Activated CD4-positive, CD25-positive, alpha-beta regulatory T cell (primary cell): ENCODE measurements at regions not wholly inside any gene's neighbourhood (a gene's known extent, or its start where the extent isn't known, plus 50 kb on each side); places are given as distances from the start of the nearest gene placed in this dataset.
"Not testable (repeated sequence)": the region's sequence is repeated elsewhere in the genome, so short reads cannot be mapped to it uniquely, and the experiment has no call there.

Experiments used
- DNase-seq, 4 experiments: peaks; one replicate each; lab custom pipeline; 2025; lab: John Stamatoyannopoulos, UW

GRCh38 chr3:153551536-153552285 lies 389.7 kb downstream of the RAP2B start:
- DNase-seq, result no peak

- no peak for DNase-seq
Measured at GRCh38 chr3:153552887-153553604, 391.0 kb downstream of the RAP2B start.

DNA sequence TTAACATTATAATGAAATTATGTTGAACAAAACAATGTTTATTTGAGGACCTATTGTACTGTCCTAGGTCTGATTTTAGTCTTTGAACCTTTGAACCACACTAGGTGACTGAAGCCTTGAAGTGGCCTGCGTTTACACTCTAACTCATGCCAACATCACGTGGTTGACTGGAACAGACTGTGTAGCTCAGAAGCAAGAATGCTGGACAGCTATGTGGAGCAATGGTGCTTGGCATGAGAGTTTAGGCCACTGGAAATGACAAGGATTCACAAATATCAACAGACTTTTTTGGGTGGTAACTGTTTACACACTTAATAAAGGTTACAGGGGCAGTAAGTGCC lies 391.5 kb downstream of the RAP2B start:
- no peak for DNase-seq

DNA sequence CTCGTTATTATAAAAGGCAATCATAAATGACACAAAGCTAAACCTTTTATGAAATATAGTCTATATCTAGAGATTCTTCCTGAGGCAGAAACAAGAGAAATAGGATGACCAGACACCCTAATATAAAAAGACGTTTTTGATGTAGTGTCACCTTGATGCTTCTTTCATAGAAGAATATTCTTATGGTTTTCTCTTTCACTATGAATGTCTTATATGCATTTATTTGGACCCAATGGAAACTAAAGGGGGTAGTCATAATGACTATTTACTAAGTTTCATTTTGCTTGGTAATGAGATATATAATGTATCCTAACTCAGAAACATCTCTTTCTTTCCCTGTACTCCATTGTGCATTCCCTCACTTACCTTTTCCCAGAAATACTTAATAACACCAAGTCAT lies 393.9 kb downstream of the RAP2B start:
- no peak for DNase-seq

GRCh38 chr3:153559366-153559765 lies 397.3 kb downstream of the RAP2B start:
- not testable (repeated sequence) for DNase-seq

GRCh38 chr3:153567011-153567410 lies 405.0 kb downstream of the RAP2B start:
- no peak for DNase-seq

DNA sequence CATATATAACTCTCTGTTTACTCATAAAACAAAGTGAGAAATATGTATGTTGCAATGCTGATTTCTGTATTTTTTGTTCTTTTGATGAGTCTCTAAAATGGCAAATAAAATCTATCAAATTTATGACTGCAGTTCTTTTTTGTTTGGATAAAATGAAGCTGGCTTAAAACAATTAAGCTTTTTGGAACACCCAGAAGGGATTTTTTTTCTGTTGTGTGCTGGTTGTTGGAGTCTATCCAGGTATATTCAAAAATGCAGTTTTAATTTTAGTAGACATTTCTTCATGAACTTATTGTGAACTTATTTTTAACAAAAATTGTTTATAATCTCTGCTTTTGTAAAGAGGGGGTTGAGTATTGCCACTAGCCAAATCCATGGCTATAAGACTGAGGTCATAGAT lies 405.5 kb downstream of the RAP2B start:
- DNase-seq, result no peak

DNA sequence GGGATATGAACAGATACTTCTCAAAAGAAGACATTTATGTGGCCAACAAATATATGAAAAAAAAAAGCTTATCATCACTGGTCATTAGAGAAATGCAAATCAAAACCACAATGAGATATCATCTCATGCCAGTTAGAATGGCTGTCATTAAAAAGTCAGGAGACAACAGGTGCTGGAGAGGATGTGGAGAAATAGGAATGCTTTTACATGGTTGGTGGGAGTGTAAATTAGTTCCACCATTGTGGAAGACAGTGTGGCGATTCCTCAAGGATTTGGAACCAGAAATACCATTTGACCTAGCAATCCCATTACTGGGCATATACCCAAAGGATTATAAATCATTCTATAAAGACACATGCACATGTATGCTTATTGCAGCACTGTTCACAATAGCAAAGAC lies 408.5 kb downstream of the RAP2B start:
- DNase-seq, result not testable (repeated sequence)

DNA sequence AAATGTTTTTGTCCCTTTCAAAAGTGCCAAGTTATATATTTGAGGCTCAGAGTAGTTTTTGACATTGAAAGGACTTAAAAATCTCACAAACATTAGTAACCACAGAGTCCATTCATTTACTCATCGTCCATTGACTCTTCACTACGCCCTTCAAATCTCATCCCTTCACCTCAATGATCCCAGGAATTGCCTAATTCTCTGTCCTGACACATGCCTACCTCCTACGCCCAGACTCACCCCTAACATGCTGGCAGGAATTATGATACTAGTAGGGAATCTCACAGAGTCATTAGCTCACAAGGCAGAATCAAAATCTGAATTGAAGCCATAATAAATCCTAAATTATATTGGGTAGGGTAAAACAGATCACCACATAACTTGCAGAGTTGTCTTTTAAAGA lies 410.1 kb downstream of the RAP2B start:
- no peak for DNase-seq

GRCh38 chr3:153572654-153573053 lies 410.6 kb downstream of the RAP2B start:
- no peak for DNase-seq

DNA sequence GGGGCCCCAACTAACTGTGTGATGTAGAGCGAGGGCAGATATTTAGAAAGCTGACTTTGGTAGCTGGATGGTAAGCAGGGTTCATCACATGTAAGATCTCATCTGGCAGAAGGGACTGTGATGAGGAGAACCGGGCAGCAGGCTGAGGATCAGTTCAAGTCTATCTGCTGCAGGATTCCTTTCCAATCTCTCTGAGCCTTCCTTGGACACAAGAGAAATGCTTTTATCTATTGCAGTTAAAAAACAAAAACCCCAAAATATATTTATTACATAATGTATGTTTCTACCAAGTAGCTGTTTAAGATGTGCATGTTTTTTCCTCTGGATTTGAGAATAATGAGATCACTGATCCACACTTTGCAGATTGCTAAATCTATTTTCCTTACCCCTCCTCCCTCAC lies 411.5 kb downstream of the RAP2B start:
- DNase-seq, result no peak

- no peak for DNase-seq
Measured at GRCh38 chr3:153574445-153574844, 412.4 kb downstream of the RAP2B start.

DNA sequence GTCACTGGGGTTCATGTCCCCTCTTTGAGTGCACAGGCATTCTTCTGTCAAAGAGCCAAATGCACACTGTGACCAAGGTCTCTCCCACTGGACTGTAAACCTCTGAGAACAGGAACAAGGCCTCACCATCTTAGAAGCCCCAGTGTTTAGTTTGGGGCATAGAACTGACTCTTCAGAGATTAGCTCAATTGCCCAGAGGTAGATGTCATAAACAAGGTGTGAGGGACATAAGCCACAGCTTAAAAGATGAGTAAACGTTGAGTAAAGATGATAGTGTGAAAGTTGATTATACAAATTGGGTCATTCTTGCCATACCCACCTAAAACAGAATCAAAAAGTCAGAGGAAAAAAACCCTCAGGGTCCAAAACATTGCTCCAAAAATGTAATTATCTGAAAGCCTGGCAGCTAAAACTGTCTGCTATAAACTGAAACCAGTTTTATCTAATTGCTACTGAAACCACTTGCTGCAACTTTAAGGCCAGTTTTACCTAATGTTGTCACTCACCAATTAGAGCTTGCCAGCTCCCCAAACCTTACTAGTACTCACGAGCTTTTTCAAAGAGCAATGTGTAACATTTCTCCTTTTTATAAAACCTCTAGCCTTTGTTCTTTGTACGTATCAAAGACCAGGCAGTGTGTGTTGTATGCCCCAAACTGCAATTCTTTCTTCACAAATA lies 415.2 kb downstream of the RAP2B start:
- DNase-seq, result no peak

GRCh38 chr3:153578046-153578445 lies 416.0 kb downstream of the RAP2B start:
- DNase-seq, result no peak

DNA sequence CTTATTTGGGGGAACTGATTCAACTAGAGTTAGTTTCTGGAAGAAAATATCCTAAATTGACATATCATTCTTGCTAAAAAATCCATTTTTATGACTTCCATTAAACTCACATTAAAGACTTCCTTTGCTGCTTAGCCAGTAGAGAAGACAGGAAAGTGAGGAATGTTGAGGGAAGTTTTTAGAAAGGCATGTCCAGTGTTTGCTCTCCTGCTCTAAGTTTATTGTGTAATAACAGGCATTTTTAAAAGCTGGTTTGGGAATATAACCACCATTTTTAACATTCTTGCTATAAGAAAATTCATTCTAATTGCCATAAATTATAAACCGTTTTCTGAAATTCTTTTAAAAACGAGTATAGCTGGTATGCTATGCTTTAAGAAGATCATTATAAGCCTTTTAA lies 428.0 kb downstream of the RAP2B start:
- DNase-seq, result no peak

DNA sequence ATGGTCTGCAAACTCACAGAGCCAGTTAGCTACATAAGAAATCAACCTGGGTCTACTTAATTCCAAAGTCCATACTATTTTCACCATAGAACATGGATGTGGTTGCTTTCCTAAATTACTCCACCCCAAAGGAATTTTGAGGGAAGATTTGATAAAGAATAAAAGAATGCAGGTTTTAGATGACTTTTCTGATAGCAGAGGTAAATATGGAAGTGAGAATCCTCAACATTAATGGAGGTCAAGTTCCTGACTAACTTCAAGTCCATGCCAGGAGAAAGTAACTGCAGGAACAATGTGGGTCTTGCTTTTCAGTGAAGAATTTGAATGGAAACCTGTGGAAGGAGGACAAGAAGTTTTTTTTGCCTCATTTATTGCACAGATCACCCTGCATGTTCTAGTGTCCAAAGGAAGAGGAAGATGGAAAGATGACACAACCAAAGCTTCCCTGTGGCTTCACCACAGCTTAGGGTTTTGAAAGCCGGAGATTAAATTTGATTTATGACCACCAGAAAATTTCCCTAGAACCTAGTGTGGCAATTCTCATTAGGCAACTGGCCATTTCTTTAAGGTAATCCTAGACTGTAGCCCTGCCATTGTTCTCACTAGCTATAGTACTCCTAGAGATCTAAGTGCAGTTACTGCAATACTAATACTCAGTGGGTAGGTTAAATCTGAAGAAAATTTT lies 429.7 kb downstream of the RAP2B start:
- DNase-seq, result no peak

DNA sequence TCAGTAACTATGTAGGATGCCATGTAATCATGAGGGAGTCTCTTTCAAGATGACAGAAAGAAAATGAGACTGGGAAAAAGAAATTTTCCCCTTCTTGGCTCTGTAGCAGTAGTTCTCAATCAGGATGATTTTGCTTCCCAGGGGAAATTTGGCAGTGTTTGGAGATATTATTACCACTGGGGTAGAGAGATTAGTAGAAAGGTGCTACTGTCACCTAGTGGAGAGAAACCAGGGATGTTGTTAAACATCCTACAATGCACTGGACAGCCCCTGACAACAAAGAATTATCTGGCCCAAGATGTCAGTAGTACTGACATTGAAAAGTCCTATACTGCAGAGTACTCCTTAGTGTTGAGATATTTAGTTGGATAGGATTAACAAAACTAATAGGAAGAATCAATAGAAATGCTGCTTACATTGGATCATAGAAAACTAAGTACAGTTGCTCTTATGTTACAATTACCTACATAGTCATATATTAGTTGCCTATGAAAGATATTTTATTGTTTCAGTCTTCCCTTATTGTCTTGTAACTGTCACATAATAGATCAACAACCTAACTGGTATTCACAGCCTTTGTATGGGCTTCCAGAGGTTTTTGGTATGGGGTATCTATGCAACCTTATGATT lies 433.3 kb downstream of the RAP2B start:
- DNase-seq, result no peak

GRCh38 chr3:153596401-153596800 lies 434.4 kb downstream of the RAP2B start:
- DNase-seq, result no peak

GRCh38 chr3:153599685-153600084 lies 437.7 kb downstream of the RAP2B start:
- DNase-seq, result no peak

GRCh38 chr3:153600896-153601295 lies 438.9 kb downstream of the RAP2B start:
- no peak for DNase-seq

- DNase-seq, result no peak
Measured at GRCh38 chr3:153601374-153601853, 439.4 kb downstream of the RAP2B start.

GRCh38 chr3:153602801-153603200 lies 440.8 kb downstream of the RAP2B start:
- no peak for DNase-seq
